Fibroblast of lung (primary cell): ENCODE measurements at regions not wholly inside any gene's neighbourhood (a gene's known extent, or its start where the extent isn't known, plus 50 kb on each side); places are given as distances from the start of the nearest gene placed in this dataset.

Source experiments
- DNase-seq, 2 donors: peaks; one replicate each; pipeline versions ENCODE4 v3.0.0 to v3.0.0-alpha.2; 2010; ENCODE audit warnings: low read depth in 2 of 2
- H2AFZ ChIP-seq: 2 replicates; pipeline ENCODE4 v1.5.1; 2012; ENCODE audit warnings: low read length, control low read depth, inconsistent platforms
- H3K27ac ChIP-seq: 2 replicates; pipeline ENCODE4 v1.5.1; 2011; ENCODE audit warnings: low read length, control low read depth; ENCODE audit not compliant: insufficient read depth
- H3K27me3 ChIP-seq: 2 replicates; pipeline ENCODE4 v1.5.1; 2011; ENCODE audit warnings: mild to moderate bottlenecking, low read length; ENCODE audit not compliant: control insufficient read depth, insufficient read depth
- H3K36me3 ChIP-seq: 2 replicates; pipeline ENCODE4 v1.5.1; 2011; ENCODE audit warnings: low read length; ENCODE audit not compliant: control insufficient read depth, insufficient read depth
- H3K4me1 ChIP-seq: 2 replicates; pipeline ENCODE4 v1.5.1; 2011; ENCODE audit warnings: low read length; ENCODE audit not compliant: control insufficient read depth, insufficient read depth; ENCODE audit errors: extremely low read depth
- H3K4me2 ChIP-seq: 2 replicates; pipeline ENCODE4 v1.5.1; 2011; ENCODE audit warnings: low read length, control low read depth; ENCODE audit not compliant: insufficient read depth; ENCODE audit errors: extremely low read depth
- H3K4me3 ChIP-seq, 4 experiments: fragments of 200-600 bp in 1 of 4; sonication (generic) in 1 of 4; replicated peaks in 1 of 4; 2 replicates each; pipeline ENCODE4 v1.5.1; 2011 to 2016; ENCODE audit warnings: low read length in 4 of 4, low read depth in 3 of 4, mild to moderate bottlenecking in 3 of 4, control low read depth in 2 of 4, inconsistent platforms in 1 of 4, mixed read lengths in 1 of 4; ENCODE audit not compliant: insufficient read depth in 1 of 4; ENCODE audit errors: control extremely low read depth in 1 of 4
- H3K79me2 ChIP-seq: 2 replicates; pipeline ENCODE4 v1.5.1; 2012; ENCODE audit warnings: mild to moderate bottlenecking, low read length, inconsistent platforms; ENCODE audit not compliant: control insufficient read depth, insufficient read depth
- H3K9ac ChIP-seq: 2 replicates; pipeline ENCODE4 v1.5.1; 2011; ENCODE audit warnings: mild to moderate bottlenecking, low read length, control low read depth; ENCODE audit not compliant: insufficient read depth
- H3K9me3 ChIP-seq: 2 replicates; pipeline ENCODE4 v1.5.1; 2012; ENCODE audit warnings: low read depth, low read length; ENCODE audit not compliant: control insufficient read depth, insufficient read depth
- H4K20me1 ChIP-seq: 2 replicates; pipeline ENCODE4 v1.5.1; 2011; ENCODE audit warnings: low read length; ENCODE audit not compliant: control insufficient read depth, insufficient read depth; ENCODE audit errors: extremely low read depth
- CTCF ChIP-seq, 2 donors: IDR thresholded peaks in 1 of 2; conservative IDR thresholded peaks in 1 of 2; 1 replicate in 1 of 2; 2 replicates in 1 of 2; pipeline ENCODE4 v1.5.1; 2011 to 2012; ENCODE audit warnings: low read length in 2 of 2, control low read depth in 1 of 2, inconsistent platforms in 1 of 2, low read depth in 1 of 2, mild to moderate bottlenecking in 1 of 2
- EZH2 ChIP-seq: IDR thresholded peaks from 2 replicates; pipeline ENCODE4 v1.5.1; 2012; ENCODE audit warnings: low read length, control low read depth, mild to moderate bottlenecking; ENCODE audit errors: missing control alignments

- no peaks in the 10 kb centered on the region for H3K79me2 ChIP-seq
- H2AFZ ChIP-seq = no peak overlapping the region
- no peaks in the 10 kb centered on the region for H3K9me3 ChIP-seq
- H3K9ac ChIP-seq = no peak overlapping the region
- H3K4me2 ChIP-seq = no peak overlapping the region
- DNase-seq = no peak
- H3K27me3 ChIP-seq = no peaks in the 10 kb centered on the region
- H3K27ac ChIP-seq = no peak overlapping the region
- H4K20me1 ChIP-seq = no peaks in the 10 kb centered on the region
- H3K36me3 ChIP-seq = no peaks in the 10 kb centered on the region
- H3K4me3 ChIP-seq = no peak overlapping the region
- no peak for TF ChIP-seq EZH2
- no peak for TF ChIP-seq CTCF (conservative IDR thresholded peaks at IDR 0.05 in 1 of 2, IDR thresholded peaks at IDR 0.05 in 1 of 2; ENCODE audit: low read depth in 1 of 2, low read length in 2 of 2)
- no peaks in the 10 kb centered on the region for H3K4me1 ChIP-seq
Observed at GRCh38 chr1:185491604-185492003, 174.6 kb upstream of the IVNS1ABP start.

GRCh38 chr1:185490924-185491323 lies 173.9 kb upstream of the IVNS1ABP start:
- no peaks in the 10 kb centered on the region for H3K9me3 ChIP-seq
- H3K4me3 ChIP-seq = no peak overlapping the region
- H3K9ac ChIP-seq = no peak overlapping the region
- no peak overlapping the region for H3K27ac ChIP-seq
- DNase-seq = no peak
- no peak overlapping the region for H3K4me2 ChIP-seq
- H3K36me3 ChIP-seq = no peaks in the 10 kb centered on the region
- no peak for TF ChIP-seq EZH2
- no peak for TF ChIP-seq CTCF (conservative IDR thresholded peaks at IDR 0.05 in 1 of 2, IDR thresholded peaks at IDR 0.05 in 1 of 2; ENCODE audit: low read depth in 1 of 2, low read length in 2 of 2)
- no peaks in the 10 kb centered on the region for H3K27me3 ChIP-seq
- H3K79me2 ChIP-seq = no peaks in the 10 kb centered on the region
- H3K4me1 ChIP-seq = no peaks in the 10 kb centered on the region
- H4K20me1 ChIP-seq = no peaks in the 10 kb centered on the region
- no peak overlapping the region for H2AFZ ChIP-seq

GRCh38 chr1:185489406-185489805 lies 172.4 kb upstream of the IVNS1ABP start:
- H3K79me2 ChIP-seq = no peaks in the 10 kb centered on the region
- no peaks in the 10 kb centered on the region for H3K4me1 ChIP-seq
- no peaks in the 10 kb centered on the region for H3K9me3 ChIP-seq
- H3K4me2 ChIP-seq = no peak overlapping the region
- H3K36me3 ChIP-seq = no peaks in the 10 kb centered on the region
- TF ChIP-seq CTCF (conservative IDR thresholded peaks at IDR 0.05 in 1 of 2, IDR thresholded peaks at IDR 0.05 in 1 of 2; ENCODE audit: low read depth in 1 of 2, low read length in 2 of 2) (no peak), EZH2 (no peak)
- DNase-seq = no peak
- H3K9ac ChIP-seq = no peak overlapping the region
- no peaks in the 10 kb centered on the region for H3K27me3 ChIP-seq
- H2AFZ ChIP-seq = no peak overlapping the region
- H4K20me1 ChIP-seq = no peaks in the 10 kb centered on the region
- H3K27ac ChIP-seq = no peak overlapping the region
- no peak overlapping the region for H3K4me3 ChIP-seq
